NT2/D1 (cell line): ENCODE measurements at regions not wholly inside any gene's neighbourhood (a gene's known extent, or its start where the extent isn't known, plus 50 kb on each side); places are given as distances from the start of the nearest gene placed in this dataset.

ENCODE experiments used
- SUZ12 ChIP-seq: IDR thresholded peaks from 2 replicates; pipeline ENCODE4 v1.6.1; 2011; ENCODE audit not compliant: insufficient read length, insufficient read depth; ENCODE audit errors: extremely low read depth
- YY1 ChIP-seq: IDR thresholded peaks from 2 replicates; pipeline ENCODE4 v1.6.1; 2011; ENCODE audit not compliant: insufficient read length, insufficient read depth
- ZNF274 ChIP-seq: IDR thresholded peaks from 2 replicates; pipeline ENCODE4 v1.6.1; 2011; ENCODE audit warnings: mild to moderate bottlenecking, low read depth, low read length

DNA sequence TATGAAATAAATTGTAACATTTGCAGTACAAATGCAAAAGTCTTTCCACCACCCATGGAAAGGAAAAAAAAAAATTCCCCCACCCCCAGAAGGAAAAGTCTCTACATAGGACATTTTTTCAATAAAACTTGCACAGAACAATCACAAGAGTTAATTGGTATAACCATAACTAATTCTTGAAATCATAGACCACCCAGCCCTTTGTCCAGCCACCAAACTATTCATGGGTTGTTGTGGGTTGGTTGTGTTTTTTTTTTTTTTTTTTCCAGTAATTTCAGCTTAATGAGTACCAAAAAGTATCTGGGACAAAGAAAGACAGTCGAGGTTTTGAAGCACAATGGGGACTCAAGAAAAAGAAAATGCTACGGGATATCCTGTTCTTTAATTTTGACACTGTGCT lies 355.0 kb upstream of the ROBO2 start:
- TF ChIP-seq YY1 (no peak), ZNF274 (no peak), SUZ12 (no peak)
